A549 (cell line): ENCODE measurements at regions not wholly inside any gene's neighbourhood (a gene's known extent, or its start where the extent isn't known, plus 50 kb on each side); places are given as distances from the start of the nearest gene placed in this dataset.

Experiments
- ATAC-seq, 2 experiments: fragments of 200-7000 bp in 1 of 2; fragments of >200 bp in 1 of 2; cut with Nextera tagmentation in 1 of 2; cut with Tn5 transposase in 1 of 2; 3 replicates each; pipeline versions ENCODE4 v1.8.0 to v1.9.1; 2018 to 2020; ENCODE audit warnings: mild to moderate bottlenecking in 1 of 2, moderate library complexity in 1 of 2
- CTCF ChIA-PET: fragments of 300-600 bp; sonication (Branson Sonifier 250); formaldehyde crosslinking; extraction: SDS; loops from one replicate; lab custom pipeline; 2021; ENCODE audit warnings: antibody characterized with exemption, inconsistent platforms; lab: Yijun Ruan, JAX
- POLR2A ChIA-PET: fragments of 350-600 bp; formaldehyde crosslinking; extraction: SDS; loops from one replicate; lab custom pipeline; 2021; ENCODE audit warnings: antibody characterized with exemption, inconsistent platforms; lab: Yijun Ruan, JAX
- DNase-seq, 2 experiments: peaks; one replicate each; pipeline versions ENCODE4 v3.0.0 to v3.0.0-alpha.2; 2011 to 2016; ENCODE audit warnings: low read depth in 1 of 2, low spot score in 1 of 2
- FAIRE-seq: peaks from 2 replicates; lab custom pipeline; 2011; peaks lifted over from hg19 to GRCh38; lab: Jason Lieb, UNC
- H3K27ac ChIP-seq, 2 experiments: fragments of >200 bp; sonication (Bioruptor Twin); formaldehyde crosslinking; 3 replicates each; pipeline ENCODE4 v1.5.1; 2016 to 2017
- H3K4me1 ChIP-seq: fragments of >200 bp; sonication (Bioruptor Twin); formaldehyde crosslinking; 3 replicates; pipeline ENCODE4 v1.6.1; 2016
- H3K4me2 ChIP-seq: fragments of >200 bp; sonication (Bioruptor Twin); formaldehyde crosslinking; 3 replicates; pipeline ENCODE4 v1.6.1; 2016
- H3K4me3 ChIP-seq: fragments of >200 bp; sonication (Bioruptor Twin); formaldehyde crosslinking; 3 replicates; pipeline ENCODE4 v1.5.1; 2016
- H3K9me3 ChIP-seq: fragments of >200 bp; sonication (Bioruptor Twin); formaldehyde crosslinking; 3 replicates; pipeline ENCODE4 v1.6.1; 2016
- ATOH8 ChIP-seq: fragments of 250-450 bp; sonication (Bioruptor Pico); IDR thresholded peaks from 2 replicates; pipeline ENCODE4 v1.5.0; 2020; ENCODE audit warnings: low read depth, mild to moderate bottlenecking, moderate library complexity
- BCL3 ChIP-seq: fragments of >200 bp; sonication (Bioruptor Twin); formaldehyde crosslinking; IDR thresholded peaks from 3 replicates; pipeline ENCODE4 v1.6.1; 2016
- BHLHE40 ChIP-seq: IDR thresholded peaks from 2 replicates; pipeline ENCODE4 v1.6.1; 2012; ENCODE audit warnings: low read depth, low read length, inconsistent platforms
- CHD2 ChIP-seq: fragments of 150-350 bp; IDR thresholded peaks from 2 replicates; pipeline ENCODE4 v1.6.1; 2014; ENCODE audit warnings: low read length; ENCODE audit not compliant: partially characterized antibody
- ELK1 ChIP-seq: fragments of 150-350 bp; IDR thresholded peaks from 2 replicates; pipeline ENCODE4 v1.6.1; 2014; ENCODE audit warnings: low read depth, mild to moderate bottlenecking, low read length
- ESRRA ChIP-seq: fragments of 150-350 bp; IDR thresholded peaks from 2 replicates; pipeline ENCODE4 v1.6.1; 2014; ENCODE audit warnings: mild to moderate bottlenecking, low read length, borderline replicate concordance
- FOSB ChIP-seq: fragments of 250-450 bp; sonication (Bioruptor Pico); IDR thresholded peaks from 2 replicates; pipeline ENCODE4 v1.5.0; 2020; ENCODE audit warnings: mild to moderate bottlenecking, moderate library complexity
- GATA3 ChIP-seq: IDR thresholded peaks from 2 replicates; pipeline ENCODE4 v1.6.1; 2012; ENCODE audit warnings: borderline replicate concordance
- HES2 ChIP-seq: fragments of >200 bp; sonication (Bioruptor Twin); formaldehyde crosslinking; IDR thresholded peaks from 2 replicates; pipeline ENCODE4 v1.6.1; 2016
- HOXA7 ChIP-seq: fragments of 250-450 bp; sonication (Bioruptor Pico); IDR thresholded peaks from 2 replicates; pipeline ENCODE4 v1.5.0; 2020; ENCODE audit warnings: mild to moderate bottlenecking, moderate library complexity
- HOXB13 ChIP-seq: fragments of 250-450 bp; sonication (Bioruptor Pico); IDR thresholded peaks from 2 replicates; pipeline ENCODE4 v1.5.0; 2020; ENCODE audit warnings: low read depth, mild to moderate bottlenecking, moderate library complexity
- MAFK ChIP-seq: fragments of 450-650 bp; IDR thresholded peaks from 2 replicates; pipeline ENCODE4 v1.6.1; 2014; ENCODE audit not compliant: partially characterized antibody
- PBX3 ChIP-seq: IDR thresholded peaks from 2 replicates; pipeline ENCODE4 v1.6.1; 2012
- POLR2A ChIP-seq: IDR thresholded peaks from 2 replicates; pipeline ENCODE4 v1.6.1; 2012; ENCODE audit warnings: mild to moderate bottlenecking, low read length
- RAD21 ChIP-seq, 2 experiments: fragments of >200 bp in 1 of 2; sonication (Bioruptor Twin) in 1 of 2; formaldehyde crosslinking in 1 of 2; IDR thresholded peaks in 1 of 2; conservative IDR thresholded peaks in 1 of 2; 2 replicates in 1 of 2; 3 replicates in 1 of 2; pipeline ENCODE4 v1.6.1; 2012 to 2018; ENCODE audit warnings: inconsistent platforms in 1 of 2
- RFX5 ChIP-seq: fragments of 450-650 bp; IDR thresholded peaks from 2 replicates; pipeline ENCODE4 v1.7.1; 2014; ENCODE audit warnings: antibody characterized with exemption, mild to moderate bottlenecking, moderate library complexity
- TP53 ChIP-seq: fragments of 250-450 bp; sonication (Bioruptor Pico); IDR thresholded peaks from 2 replicates; pipeline ENCODE4 v1.5.0; 2021; ENCODE audit warnings: mild to moderate bottlenecking, moderate library complexity
- USF2 ChIP-seq: fragments of 450-650 bp; IDR thresholded peaks from 2 replicates; pipeline ENCODE4 v1.6.1; 2014; ENCODE audit warnings: antibody characterized with exemption
- ZFP36 ChIP-seq: fragments of 450-650 bp; IDR thresholded peaks from 2 replicates; pipeline ENCODE4 v1.6.1; 2014; ENCODE audit warnings: borderline replicate concordance; ENCODE audit not compliant: partially characterized antibody
- ZSCAN20 ChIP-seq: fragments of 250-450 bp; sonication (Bioruptor Pico); IDR thresholded peaks from 2 replicates; pipeline ENCODE4 v1.8.0; 2022; ENCODE audit warnings: mild to moderate bottlenecking, moderate library complexity
- WGBS: methylation state at CpG from one replicate; pipeline ENCODE4 v1.1.6; 2017; ENCODE audit errors: missing lambda C conversion rate; 5-methylcytosine and 5-hydroxymethylcytosine counted together

- CTCF ChIA-PET, result no interaction called here
- 80% methylated on average over 2 of the region's 2 CpGs for WGBS
- Histone ChIP-seq H3K4me3 (no peak overlapping the region), H3K4me2 (no peak overlapping the region), H3K9me3 (no peaks in the 10 kb centered on the region), H3K27ac (no peak overlapping the region), H3K4me1 (0 out of 3 replicates have a peak, but pooled peaks cover 2% of the 10 kb centered on the region)
- no peak for FAIRE-seq
- no peak for DNase-seq
- POLR2A ChIA-PET, result no interaction called here
- TF ChIP-seq ELK1 (no peak), TP53 (CRISPR knock-in tag) (no peak), ESRRA (no peak), ATOH8 (CRISPR knock-in tag) (no peak), RAD21 (conservative IDR thresholded peaks at IDR 0.05 in 1 of 2, IDR thresholded peaks at IDR 0.05 in 1 of 2) (no peak), FOSB (CRISPR knock-in tag) (no peak), USF2 (no peak), PBX3 (no peak), POLR2A (no peak), HES2 (no peak)
- peak in 1 of 2 experiments; percentile 60; a peak in 2 of 6 replicates for ATAC-seq
Observed at GRCh38 chr9:108521063-108521590, 334.7 kb downstream of the ACTL7B start.

GRCh38 chr9:108519437-108519836 is 336.3 kb downstream of the ACTL7B start:
- no peak for FAIRE-seq
- 0 out of 3 replicates have a peak, but pooled peaks cover 2% of the 10 kb centered on the region for H3K4me1 ChIP-seq
- POLR2A ChIA-PET, result no interaction called here
- TF ChIP-seq BCL3 (no peak), RFX5 (no peak), ELK1 (no peak), HOXB13 (no peak), TP53 (CRISPR knock-in tag) (no peak), GATA3 (no peak), ZFP36 (no peak), CHD2 (no peak), MAFK (no peak), ZSCAN20 (CRISPR knock-in tag) (no peak), HOXA7 (CRISPR knock-in tag) (no peak), BHLHE40 (no peak)
- no peak overlapping the region for H3K27ac ChIP-seq
- no peak for DNase-seq
- no peak for ATAC-seq
- WGBS, result 56% methylated on average over 2 of the region's 2 CpGs
- no peaks in the 10 kb centered on the region for H3K9me3 ChIP-seq
- CTCF ChIA-PET, result interaction anchor here (0.6 kb wide), 1 partner anchor 902 kb away, joined by 3 read pairs; no protein-coding TSS in a partner anchor
- no peak overlapping the region for H3K4me2 ChIP-seq
- no peak overlapping the region for H3K4me3 ChIP-seq
